ENCODE measurements at regions not wholly inside any gene's neighbourhood (a gene's known extent, or its start where the extent isn't known, plus 50 kb on each side); places are given as distances from the start of the nearest gene placed in this dataset.

DNA sequence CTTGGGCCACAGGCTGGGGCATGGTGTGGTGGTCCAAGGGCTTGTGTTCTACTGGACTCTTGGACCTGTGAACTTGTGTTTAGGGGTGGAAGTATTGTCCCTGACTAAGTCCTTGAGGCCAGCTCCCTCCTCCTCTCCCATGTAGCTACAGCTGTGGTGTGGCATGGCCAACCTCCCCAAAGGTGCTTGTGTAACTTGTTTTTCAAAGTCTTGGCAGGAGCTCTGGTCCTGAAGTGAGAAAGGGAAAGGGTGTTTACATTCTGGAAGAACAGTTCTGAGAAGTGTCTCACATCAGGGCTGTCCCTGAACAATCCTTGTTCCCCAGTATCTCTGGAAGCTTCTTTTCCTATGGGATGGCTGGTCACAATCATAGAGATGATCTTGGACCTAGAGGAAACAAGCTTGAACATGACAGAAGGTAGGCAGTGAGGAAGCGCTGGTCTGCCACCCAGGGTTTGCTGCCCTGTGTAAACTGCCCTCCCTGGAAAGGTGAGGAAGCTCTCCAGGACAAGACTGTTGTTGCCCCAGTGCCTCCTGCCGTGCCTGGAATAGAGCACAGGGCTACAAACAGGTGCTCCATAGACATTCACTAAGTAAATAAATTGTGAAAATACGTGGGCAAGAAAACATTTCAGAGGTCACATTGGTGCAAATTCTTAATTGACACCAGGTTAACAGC, 64.6 kb upstream of the KLF9 start:
- no peak for DNase-seq

DNA sequence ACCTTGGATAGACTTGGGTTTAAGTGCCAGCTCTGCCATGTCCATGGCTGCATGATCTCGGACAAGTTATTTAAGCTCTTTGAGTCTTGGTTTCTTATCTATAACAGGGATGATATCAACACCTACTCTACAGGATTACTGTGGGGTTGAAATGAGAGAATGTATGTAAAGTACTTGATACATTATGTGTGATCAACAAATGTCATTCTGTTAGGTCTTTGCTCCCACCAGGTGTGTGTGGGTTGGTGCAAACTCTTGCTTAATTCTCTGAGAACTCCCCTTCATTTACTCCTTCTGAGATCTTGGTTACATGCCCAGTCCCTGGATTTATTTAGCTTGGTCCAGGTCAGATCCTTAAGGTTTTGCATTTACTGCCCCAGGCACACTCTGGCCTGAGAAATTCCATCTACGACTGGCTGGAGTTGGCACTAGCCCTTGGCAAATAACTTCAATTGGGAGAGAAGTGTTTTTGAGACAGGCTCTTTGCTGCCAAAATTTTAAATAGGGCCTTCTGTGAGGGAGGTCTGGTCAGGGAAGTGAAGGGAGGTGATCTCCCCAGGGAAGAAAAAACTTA, 63.5 kb upstream of the KLF9 start:
- no peak for DNase-seq

- no peak for DNase-seq
These were observed 62.8 kb upstream of the KLF9 start for GRCh38 chr9:70477146-70477745.

DNA sequence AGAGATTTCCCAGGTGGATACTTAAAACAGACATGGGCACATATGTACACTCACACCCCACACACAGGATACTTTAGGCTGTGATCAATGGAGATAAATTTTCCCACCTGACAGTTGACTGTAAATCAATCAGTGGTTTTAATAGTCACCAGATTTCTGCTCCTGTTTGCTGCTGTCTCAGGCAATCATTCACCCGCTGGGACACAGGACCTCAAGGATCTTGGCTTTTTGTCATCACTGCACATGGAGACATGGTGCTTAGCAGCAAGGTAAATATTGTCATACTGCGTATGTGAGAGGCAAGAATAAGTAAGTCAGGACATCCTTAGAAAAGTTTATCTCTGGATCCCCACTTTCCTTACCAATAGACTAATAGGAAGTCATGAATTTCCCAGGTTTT, 60.8 kb upstream of the KLF9 start:
- no peak for DNase-seq

- no peak for DNase-seq
These were observed 60.0 kb upstream of the KLF9 start for GRCh38 chr9:70474413-70474812.

DNA sequence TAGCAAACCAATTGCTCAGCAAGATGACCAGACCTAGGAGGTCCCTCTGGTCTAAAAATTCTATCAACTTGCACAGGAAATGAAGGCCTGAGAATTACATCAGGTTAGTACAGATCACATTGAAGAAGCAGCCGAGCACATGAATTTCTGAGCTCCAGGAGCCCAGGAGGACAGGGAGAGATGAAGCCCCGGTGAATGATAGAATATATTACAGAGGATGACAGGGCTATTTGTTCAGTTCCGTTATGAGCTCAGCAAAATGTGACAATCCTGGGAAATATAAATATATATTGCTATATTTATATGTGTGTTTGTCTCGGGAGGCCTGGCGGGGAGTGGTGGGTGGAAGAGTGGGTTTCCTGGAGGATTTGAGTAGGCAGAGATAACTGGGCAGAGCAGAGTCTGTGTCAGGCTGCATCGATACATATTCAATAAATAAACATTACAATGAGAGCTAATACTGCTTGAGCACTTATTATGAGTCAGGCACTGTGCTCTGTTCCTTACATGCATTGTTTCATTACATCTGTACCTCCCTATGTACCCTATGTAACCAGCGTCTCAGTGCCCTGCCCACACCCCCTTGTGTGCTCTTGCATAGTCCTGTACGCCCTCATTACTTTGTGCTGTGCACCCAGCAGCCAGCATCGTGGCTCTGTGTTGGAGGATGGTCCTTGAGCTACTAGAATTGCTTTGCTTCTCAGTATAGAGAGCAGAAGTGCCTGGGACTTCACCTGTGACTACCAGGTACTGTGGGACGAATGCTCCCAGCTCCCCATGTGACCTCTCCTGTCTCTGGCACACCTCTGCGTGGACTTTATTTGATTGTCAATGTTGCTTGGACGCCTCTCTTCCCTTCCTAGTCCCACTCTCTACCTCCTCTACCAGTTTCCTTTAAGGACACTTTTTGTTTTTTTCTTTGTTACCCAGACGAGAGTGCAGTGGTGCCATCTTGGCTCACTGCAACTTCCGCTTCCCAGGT, 58.1 kb upstream of the KLF9 start:
- DNase-seq = no peak

- no peak for DNase-seq
These were observed 55.9 kb upstream of the KLF9 start for GRCh38 chr9:70470050-70471015.

- no peak for DNase-seq
These were observed 53.8 kb upstream of the KLF9 start for GRCh38 chr9:70468291-70468690.

DNA sequence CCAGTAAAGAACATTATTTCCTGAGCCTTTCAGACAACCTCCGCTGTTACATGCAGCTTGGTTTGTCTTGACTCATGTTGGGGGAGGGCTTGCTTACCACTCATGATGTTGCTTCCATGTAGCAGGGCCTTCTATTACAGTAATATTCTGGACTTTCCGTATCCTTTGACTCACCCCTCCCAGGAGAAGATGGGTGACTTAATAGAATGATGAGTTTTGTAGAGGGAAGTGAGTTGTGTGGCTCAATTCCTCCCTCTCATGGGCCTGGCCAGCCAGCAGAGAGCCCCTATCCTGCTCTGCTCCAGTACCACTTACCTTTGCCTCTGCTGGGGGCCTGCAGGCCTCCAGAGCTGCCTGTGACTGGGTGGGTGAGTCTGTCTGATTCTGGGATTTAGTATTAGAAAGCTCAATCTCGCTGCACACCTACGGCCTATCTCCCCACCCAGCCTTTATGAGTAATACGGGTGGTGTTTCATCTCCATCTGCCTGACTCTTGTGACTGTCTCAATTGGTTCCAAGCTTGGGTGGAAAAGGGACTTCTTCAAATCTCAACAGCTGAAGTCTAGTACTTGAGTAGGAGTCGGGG, 52.6 kb upstream of the KLF9 start:
- peak; percentile 55 for DNase-seq

GRCh38 chr9:70465904-70466303, 51.4 kb upstream of the KLF9 start:
- DNase-seq = no peak

DNA sequence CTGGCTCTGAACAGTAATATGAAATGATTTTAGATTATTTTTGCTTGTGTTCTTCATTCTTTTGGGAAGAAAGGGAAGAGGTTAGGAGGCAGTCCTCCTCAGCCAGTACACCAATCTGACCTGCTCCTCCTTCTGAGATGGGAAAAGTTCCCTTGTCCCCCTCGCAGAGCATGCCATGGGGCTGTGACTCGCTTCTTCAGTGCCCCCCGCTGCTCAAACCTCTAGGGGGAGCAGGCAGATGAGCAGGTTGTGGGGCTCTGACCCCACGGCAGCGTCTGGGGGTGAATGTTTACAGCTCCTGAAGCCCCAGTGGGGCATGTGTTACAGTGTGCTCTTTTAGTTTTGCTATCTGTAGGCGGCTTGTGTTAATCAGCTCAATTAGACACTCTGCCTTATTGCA, 50.9 kb upstream of the KLF9 start:
- no peak for DNase-seq
